Kidney capillary endothelial cell (primary cell): ENCODE measurements at regions not wholly inside any gene's neighbourhood (a gene's known extent, or its start where the extent isn't known, plus 50 kb on each side); places are given as distances from the start of the nearest gene placed in this dataset.

Experiments used
- DNase-seq: peaks from one replicate; pipeline ENCODE4 v3.0.0-alpha.2; 2018; ENCODE audit warnings: low spot score

DNA sequence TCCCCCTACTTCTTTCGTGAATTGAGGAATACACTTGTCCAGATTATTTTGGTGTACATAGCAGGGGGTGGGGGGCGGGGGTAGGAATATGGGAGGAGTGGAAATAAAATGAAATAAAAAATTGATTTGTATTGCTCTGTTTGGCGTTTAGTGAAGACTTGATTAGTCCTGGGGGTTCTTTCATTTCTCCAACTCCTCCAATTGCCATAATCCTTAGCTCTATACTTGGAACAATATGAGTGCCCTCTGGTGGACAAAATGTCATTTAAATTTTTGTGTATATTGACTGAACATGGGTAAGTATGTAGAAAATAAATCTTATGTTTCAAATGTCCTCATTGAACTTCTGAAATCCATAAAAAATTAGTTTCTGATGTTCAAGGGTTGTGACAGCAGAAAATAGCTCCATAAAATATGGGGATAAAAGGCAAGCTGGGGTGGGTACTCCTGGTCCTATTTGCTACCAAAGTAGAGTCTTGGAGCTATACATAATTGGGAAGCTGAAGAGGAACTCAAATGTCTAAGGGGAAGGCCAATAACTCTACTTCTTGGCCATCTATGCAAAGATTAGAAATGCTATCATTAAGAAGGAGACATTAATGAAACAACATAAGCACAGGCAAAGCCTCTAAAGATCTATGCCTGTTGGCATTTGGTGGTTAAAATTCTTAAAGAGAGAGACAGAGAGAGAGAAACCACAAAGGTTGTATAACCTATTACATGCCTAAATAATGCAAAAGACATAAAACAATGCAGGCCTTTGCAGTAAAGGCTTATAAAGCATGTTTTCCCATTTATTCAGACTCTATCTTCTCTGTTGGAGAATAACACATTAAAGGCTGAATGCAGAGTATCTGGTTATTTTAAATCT is 421.6 kb downstream of the METTL15 start:
- peak; percentile 28 for DNase-seq

DNA sequence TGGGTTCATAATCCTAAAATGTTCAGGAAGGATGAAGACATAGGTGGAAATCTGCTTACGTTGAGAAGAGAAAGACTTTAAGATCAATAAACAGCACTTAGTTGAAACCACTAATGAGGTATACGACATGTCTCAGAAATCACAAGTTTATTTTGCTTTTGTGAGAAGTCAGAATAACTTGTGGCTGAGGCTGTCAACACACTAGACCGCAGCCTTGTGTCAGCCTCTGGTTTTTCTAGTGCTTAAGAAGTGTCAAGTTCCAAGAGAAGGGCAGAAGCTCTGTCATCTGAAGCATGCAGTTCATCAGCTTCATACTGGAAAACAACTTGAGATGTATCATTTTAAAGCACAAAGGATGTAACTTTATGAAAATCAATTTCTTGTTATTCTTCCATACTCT is 420.9 kb downstream of the METTL15 start:
- no peak for DNase-seq

- no peak for DNase-seq
These were observed 420.0 kb downstream of the METTL15 start for GRCh38 chr11:28528217-28528616.

DNA sequence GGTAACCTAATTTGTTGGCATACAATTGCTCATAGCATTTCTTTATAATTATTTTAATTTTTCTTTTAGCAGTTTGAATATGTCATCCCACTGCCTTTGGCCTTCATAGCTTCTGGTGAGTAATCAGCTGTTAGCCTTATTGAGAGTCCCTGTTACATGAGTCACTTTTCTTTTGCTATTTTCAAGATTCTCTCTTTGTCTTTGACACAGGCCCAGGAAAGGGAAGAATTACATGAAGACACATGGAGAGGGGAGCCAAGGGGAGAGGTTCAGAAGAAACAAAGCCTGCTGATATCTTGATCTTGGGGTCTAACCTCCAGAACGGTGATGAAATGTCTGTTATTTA is 418.2 kb downstream of the METTL15 start:
- no peak for DNase-seq

DNA sequence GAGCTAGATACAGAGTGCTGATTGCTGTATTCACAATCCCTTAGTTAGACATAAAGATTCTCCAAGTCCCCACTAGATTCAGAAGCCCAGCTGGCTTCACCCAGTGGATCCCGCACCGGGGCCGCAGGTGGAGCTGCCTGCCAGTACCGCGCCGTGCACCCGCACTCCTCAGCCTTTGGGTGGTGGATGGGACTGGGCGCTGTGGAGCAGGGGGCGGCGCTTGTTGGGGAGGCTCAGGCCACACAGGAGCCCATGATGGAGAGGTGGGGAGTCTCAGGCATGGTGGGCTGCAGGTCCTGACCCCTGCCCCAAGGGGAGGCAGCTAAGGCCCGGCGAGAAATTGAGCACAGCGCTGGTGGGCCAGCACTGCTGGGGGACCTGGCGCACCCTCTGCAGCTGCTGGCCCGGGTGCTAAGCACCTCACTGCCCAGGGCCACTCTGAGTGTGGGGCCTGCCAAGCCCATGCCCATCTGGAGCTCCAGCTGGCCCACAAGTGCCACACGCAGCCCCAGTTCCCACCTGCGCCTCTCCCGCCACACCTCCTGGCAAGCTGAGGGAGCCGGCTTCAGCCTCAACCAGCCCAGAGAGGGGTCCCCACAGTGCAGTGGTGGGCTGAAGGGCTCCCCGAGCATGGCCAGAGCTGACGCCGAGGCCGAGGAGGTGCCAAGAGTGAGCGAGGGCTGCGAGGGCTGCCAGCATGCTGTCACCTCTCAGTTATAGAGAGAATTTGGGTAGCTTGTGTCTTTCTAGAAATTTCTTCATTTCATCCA is 417.6 kb downstream of the METTL15 start:
- no peak for DNase-seq

DNA sequence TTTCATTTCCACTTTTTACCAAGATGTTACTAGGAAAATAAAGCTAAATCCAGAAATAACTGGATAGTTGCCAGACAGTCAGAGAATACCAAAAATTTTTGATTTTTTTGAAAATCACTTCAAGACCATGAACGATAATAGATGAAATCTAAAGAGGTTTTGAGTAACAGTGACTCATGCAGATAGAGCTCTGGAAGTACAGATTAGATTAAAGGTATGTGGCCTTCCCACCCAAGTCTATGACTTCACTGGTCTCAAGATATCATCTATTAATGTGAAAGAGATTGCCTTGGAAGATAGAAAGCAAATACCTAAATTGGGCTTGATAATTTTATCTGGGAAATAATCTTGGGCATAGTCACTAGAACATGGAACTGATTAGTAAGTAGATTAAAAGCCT is 415.9 kb downstream of the METTL15 start:
- DNase-seq, result no peak

DNA sequence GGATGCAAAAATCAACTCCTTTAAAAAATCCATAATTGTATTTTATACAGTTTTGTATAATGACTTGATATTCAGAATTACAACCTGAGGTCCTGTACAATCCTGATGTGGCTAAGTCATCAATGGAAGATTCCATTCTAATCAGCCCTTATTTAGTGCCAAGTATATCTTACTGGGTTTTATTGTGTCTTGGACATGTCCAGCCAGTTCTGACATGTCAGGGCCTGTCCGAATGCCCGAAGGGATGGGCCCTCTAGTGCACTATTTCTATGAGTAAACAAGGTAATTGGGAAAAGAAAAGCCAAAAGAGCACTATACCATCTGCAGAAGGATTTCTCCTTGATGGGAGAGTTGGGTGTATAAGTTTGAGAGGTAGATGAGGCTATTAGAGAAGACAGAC is 412.9 kb downstream of the METTL15 start:
- DNase-seq, result no peak

DNA sequence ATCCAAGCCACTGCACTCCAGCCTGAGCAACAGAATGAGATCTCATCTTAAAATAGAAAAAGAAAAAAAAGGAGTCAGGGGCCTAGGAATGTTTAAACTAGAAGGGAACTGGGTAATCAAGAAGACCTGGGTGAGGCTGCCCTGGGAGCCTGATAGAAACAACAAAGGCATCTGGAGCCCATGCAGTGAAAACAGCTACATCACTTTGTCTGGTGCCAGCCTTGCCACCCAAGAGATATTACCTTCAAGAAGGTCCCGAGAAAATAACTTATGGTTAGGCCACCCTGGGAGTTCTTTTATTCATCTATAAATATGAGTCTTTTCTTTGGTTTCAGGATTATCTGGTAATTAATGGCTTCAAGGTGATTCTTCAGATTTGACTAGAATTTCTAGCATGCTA is 412.1 kb downstream of the METTL15 start:
- DNase-seq, result no peak

GRCh38 chr11:28518825-28519224 is 410.6 kb downstream of the METTL15 start:
- DNase-seq, result no peak

GRCh38 chr11:28517621-28518020 is 409.4 kb downstream of the METTL15 start:
- DNase-seq, result no peak

- no peak for DNase-seq
These were observed 406.2 kb downstream of the METTL15 start for GRCh38 chr11:28514391-28514790.

GRCh38 chr11:28512143-28512756 is 404.1 kb downstream of the METTL15 start:
- DNase-seq, result no peak

- no peak for DNase-seq
These were observed 397.0 kb downstream of the METTL15 start for GRCh38 chr11:28505232-28505631.

DNA sequence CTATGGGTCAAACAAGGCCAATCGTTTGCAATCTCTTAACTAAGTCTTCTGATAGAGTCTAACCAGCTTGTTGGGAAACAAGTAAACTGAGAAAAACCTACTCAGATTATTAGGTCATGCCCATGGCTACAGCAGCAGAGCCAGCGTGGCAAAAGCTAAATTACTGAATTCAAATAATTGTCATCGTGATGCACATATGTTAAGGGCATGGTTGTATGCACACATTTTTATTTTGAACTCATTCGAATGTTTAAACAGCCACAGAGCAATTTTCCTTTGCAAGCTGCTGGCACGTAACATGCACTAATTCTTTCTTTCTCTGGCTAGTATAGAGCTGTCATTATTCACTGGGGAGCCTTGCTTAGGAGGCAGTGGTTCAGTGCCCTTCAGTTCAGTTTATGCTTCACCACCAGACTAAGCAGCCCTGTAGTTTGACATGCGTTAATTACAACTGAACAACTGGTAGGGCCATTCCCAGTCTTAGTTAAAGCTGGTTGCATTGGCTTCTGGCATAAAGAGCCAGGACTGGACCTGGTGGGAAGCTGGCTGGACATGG is 396.4 kb downstream of the METTL15 start:
- no peak for DNase-seq

GRCh38 chr11:28495333-28495732 is 387.1 kb downstream of the METTL15 start:
- no peak for DNase-seq

DNA sequence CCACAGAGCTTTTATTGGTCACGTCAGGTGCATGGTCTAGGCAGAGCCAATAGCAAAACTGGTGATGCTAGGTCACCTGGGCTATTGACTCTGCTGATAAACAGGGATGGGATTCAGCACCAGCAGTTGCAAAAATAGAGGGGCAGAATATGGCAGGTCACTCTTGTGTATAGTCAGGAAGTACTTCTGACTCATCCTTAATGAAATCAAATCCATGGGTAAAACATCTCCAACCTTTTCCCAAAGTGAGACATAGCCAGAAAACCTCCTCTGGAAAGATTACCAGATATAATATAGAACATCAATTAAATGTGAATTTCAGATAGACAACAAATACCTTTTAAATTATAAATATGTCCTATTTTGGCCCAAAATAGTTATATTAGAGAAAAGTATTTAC is 383.2 kb downstream of the METTL15 start:
- no peak for DNase-seq

- DNase-seq, result no peak
These were observed 382.7 kb downstream of the METTL15 start for GRCh38 chr11:28490773-28491382.

GRCh38 chr11:28488336-28488735 is 380.1 kb downstream of the METTL15 start:
- no peak for DNase-seq

- DNase-seq, result no peak
These were observed 375.1 kb downstream of the METTL15 start for GRCh38 chr11:28483072-28483867.

GRCh38 chr11:28482666-28483065 is 374.5 kb downstream of the METTL15 start:
- no peak for DNase-seq
